ENCODE measurements at regions not wholly inside any gene's neighbourhood (a gene's known extent, or its start where the extent isn't known, plus 50 kb on each side); places are given as distances from the start of the nearest gene placed in this dataset.
"Not testable (repeated sequence)": the region's sequence is repeated elsewhere in the genome, so short reads cannot be mapped to it uniquely, and the experiment has no call there.

GRCh38 chr9:29969408-29969807 lies 2396.1 kb upstream of the C9orf72 start:
- DNase-seq: no peak

- no peak for DNase-seq
Observed at GRCh38 chr9:29969856-29970647, 2396.8 kb upstream of the C9orf72 start.

- no peak for DNase-seq
Observed at GRCh38 chr9:29974197-29974596, 2400.9 kb upstream of the C9orf72 start.

- no peak for DNase-seq
Observed at GRCh38 chr9:29976981-29977380, 2403.7 kb upstream of the C9orf72 start.

- DNase-seq: no peak
Observed at GRCh38 chr9:29981013-29981412, 2403.4 kb upstream of the ACO1 start.

GRCh38 chr9:29999645-30000044 lies 2384.8 kb upstream of the ACO1 start:
- no peak for DNase-seq

- DNase-seq: no peak
Observed at GRCh38 chr9:30010691-30011090, 2373.8 kb upstream of the ACO1 start.

- DNase-seq: no peak
Observed at GRCh38 chr9:30012622-30013021, 2371.8 kb upstream of the ACO1 start.

GRCh38 chr9:30015073-30015472 lies 2369.4 kb upstream of the ACO1 start:
- no peak for DNase-seq

GRCh38 chr9:30020161-30020560 lies 2364.3 kb upstream of the ACO1 start:
- DNase-seq: no peak

- no peak for DNase-seq
Observed at GRCh38 chr9:30035761-30036160, 2348.7 kb upstream of the ACO1 start.

- no peak for DNase-seq
Observed at GRCh38 chr9:30036558-30036957, 2347.9 kb upstream of the ACO1 start.

- DNase-seq: no peak
Observed at GRCh38 chr9:30039712-30040111, 2344.7 kb upstream of the ACO1 start.

GRCh38 chr9:30048396-30048795 lies 2336.0 kb upstream of the ACO1 start:
- DNase-seq: no peak

- DNase-seq: no peak
Observed at GRCh38 chr9:30058463-30058862, 2326.0 kb upstream of the ACO1 start.

GRCh38 chr9:30060976-30061375 lies 2323.5 kb upstream of the ACO1 start:
- DNase-seq: no peak

GRCh38 chr9:30065888-30066287 lies 2318.6 kb upstream of the ACO1 start:
- DNase-seq: no peak

GRCh38 chr9:30069236-30069635 lies 2315.2 kb upstream of the ACO1 start:
- not testable (repeated sequence) for DNase-seq

GRCh38 chr9:30075022-30075421 lies 2309.4 kb upstream of the ACO1 start:
- no peak for DNase-seq

- DNase-seq: peak; percentile 41
Observed at GRCh38 chr9:30075451-30076199, 2308.8 kb upstream of the ACO1 start.

GRCh38 chr9:30078195-30078594 lies 2306.2 kb upstream of the ACO1 start:
- no peak for DNase-seq

- no peak for DNase-seq
Observed at GRCh38 chr9:30089428-30089827, 2295.0 kb upstream of the ACO1 start.

- DNase-seq: no peak
Observed at GRCh38 chr9:30103647-30104394, 2280.6 kb upstream of the ACO1 start.

- DNase-seq: not testable (repeated sequence)
Observed at GRCh38 chr9:30107134-30107533, 2277.3 kb upstream of the ACO1 start.

Measured in CD4-positive, alpha-beta T cell treated with Interleukin-17A for 1 hour (primary cell).